ENCODE measurements at regions not wholly inside any gene's neighbourhood (a gene's known extent, or its start where the extent isn't known, plus 50 kb on each side); places are given as distances from the start of the nearest gene placed in this dataset.

DNA sequence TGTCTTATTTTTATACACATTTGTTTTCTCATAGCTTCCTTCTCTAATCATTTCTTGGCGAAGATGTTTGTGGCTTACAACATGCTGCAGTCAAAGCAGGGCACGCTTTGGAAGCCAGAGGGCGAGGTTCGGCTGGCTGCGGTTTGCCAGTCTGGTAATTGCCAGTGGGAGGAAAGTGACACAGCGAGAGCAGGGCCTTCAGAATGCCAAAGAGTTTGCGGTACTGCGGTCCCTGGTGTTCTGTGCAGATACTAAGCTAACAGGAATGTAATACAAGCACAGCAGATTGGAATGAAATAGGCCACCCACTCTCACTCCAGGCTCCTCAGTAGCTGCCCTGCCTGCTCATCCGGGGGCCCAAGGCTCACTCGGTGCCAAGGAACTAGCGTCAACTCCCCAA is 58.7 kb upstream of the TGM3 start:
- no peak for DNase-seq

DNA sequence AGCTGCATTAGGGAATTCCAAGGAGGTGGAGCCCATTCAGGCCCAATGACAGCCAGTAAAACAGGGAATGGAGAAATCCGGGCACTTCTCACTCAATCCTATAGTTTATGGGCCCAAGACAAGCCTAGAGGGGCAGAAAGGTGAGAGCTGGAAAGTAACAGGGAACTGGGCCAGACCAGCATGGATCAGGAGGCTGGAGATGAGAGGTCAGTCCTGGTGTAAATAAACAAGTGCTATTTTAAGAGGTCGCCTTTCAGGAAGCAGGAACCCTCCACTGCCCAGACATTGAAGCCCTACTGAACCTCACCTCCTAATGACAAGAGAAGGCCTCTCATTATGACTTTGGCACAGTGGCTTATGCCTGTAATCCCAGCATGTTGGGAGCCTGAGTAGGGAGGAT is 57.2 kb upstream of the TGM3 start:
- no peak for DNase-seq

DNA sequence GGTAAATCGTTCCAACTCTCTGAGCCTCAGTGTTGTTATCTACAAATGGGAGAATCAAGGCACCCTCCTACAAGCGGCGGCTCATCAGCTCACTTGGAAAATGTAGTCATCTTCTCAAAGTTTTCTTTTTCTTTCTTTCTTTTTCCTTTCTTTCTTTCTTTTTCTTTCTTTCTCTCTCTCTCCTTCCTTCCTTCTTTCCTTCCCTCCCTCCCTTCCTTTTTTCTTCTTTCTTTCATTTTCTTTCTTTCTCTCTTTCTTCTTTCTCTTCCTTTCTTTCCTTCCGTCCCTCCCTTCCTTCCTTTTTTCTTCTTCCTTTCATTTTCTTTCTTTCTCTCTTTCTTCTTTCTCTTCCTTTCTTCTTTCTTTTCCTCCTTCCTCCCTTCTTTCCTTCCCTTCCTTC is 55.0 kb upstream of the TGM3 start:
- no peak for DNase-seq

DNA sequence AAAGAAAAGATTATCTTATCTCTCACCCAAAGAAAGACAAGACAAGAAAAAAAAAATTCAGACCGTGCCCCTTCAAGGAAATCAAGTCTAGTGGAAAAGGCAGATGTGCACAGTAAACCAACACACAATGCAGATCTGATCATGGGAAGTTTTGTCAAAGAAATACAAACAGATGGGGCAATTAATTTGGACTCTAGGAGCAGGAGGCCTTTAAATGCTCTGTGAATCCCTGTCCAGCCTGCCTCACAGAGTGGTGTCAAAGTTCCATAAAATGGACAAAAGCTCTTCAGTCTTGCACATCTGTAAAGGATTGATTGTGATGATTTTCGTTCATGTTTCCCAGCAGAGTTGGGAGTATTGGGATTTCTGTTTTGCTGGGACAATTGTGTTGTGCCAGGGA is 53.1 kb upstream of the TGM3 start:
- DNase-seq, result no peak

DNA sequence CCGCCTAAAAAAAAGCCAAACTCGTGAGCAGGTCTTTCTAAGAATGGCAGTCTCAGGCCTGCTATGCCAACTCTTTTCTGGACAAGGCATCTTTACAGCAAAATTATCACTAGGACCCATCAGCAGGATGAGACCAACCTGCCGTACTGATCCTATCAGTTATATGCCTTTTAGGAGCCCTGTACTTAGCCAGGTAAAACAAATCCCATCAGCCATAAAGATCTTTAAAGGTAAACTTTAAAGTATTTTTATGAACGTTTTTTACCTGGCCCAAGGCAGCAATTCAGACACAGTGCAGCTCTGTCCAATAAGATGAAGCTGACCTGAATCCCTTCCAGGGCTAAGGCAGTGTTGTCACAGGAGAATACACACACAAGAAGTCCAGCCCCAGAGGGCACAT is 51.3 kb upstream of the TGM3 start:
- DNase-seq, result no peak

DNA sequence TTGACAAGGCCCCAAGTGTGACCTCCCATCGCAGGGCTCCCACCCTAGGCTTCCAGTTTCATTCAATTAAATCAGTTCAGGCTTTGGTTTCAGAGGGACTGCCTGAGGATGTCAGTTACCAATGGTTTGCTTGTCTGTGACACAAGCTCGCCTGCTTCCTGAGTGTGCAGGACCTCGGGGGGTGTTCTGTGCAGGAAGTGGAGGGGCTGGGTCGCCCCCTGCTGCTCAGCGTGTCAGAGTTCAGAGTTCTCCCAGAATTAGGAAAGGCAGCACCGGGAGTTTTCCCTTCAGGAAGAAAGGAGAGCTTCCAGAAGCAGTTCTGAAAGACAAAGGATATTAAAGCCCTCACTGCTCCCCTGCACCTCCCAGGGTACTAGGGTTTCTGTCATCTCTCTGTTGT is 50.8 kb upstream of the TGM3 start:
- DNase-seq, result no peak

DNA sequence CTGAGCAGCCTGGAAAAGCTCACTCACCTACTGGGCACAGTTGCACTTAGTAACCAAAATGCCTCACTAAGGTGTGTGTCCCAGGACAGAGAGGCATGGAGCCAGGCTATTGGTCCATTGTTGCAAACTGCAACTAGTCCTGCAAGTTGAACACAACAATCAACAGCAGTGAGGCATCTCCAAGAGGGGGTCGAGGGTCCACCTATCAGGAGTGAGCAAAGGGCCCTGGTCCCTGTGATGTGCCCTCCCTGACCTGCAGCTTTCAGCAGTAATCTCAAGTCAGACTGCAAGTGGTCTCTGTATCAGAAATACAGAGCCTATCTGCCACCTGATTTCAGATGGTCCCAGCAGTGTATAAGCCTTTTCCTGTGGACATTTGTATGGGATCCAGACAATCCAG is 50.2 kb upstream of the TGM3 start:
- no peak for DNase-seq
